ENCODE measurements at regions not wholly inside any gene's neighbourhood (a gene's known extent, or its start where the extent isn't known, plus 50 kb on each side); places are given as distances from the start of the nearest gene placed in this dataset.

DNA sequence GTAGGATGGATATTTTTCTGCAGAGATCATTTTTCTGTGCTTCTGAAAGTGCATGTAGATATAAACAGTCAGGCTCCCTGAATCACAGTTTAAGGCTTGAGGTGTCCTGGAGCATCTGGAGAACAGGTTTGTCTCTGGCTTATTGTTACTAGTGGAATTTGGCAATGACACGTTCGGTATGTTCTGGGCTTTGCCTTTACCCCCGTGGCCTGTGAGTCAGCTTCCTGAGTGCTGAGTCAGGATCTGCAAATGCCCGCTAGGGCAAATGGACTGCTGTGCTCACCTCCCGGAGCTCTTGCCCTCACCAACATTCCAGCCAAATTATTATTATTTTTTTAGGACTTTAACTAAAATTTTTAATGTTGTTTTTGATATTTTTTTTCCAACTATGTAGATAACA lies 192.5 kb upstream of the PRSS1 start:
- TF ChIP-seq EZH2 (IDR thresholded peaks at IDR 0.05) (no peak), POLR2AphosphoS5 (IDR thresholded peaks at IDR 0.05; ENCODE audit: borderline replicate concordance, low read depth, low read length) (no peak)

All from SK-N-MC (cell line).